ENCODE measurements at regions not wholly inside any gene's neighbourhood (a gene's known extent, or its start where the extent isn't known, plus 50 kb on each side); places are given as distances from the start of the nearest gene placed in this dataset.
"Not testable (repeated sequence)": the region's sequence is repeated elsewhere in the genome, so short reads cannot be mapped to it uniquely, and the experiment has no call there.

DNA sequence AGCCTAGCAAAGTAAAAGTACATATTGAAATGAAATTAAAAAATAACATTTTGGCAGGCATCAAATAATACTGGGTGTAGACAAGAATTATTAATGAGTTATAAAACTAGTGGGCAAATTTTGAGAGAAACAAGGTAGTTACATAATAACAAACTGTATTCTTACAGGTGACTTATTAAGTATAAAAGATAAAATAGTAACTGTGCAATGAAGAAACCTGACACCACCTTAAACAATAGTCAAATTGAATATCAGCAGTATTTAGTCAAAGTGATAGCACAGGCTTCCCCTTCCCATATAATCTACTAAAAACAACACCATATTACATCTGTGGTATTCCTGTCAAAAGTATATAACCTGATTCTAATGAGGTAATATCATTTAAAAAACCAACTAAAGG is 1099.8 kb upstream of the CRIM1 start:
- DNase-seq = no peak

GRCh38 chr2:35251156-35251555 is 1104.4 kb upstream of the CRIM1 start:
- no peak for DNase-seq

DNA sequence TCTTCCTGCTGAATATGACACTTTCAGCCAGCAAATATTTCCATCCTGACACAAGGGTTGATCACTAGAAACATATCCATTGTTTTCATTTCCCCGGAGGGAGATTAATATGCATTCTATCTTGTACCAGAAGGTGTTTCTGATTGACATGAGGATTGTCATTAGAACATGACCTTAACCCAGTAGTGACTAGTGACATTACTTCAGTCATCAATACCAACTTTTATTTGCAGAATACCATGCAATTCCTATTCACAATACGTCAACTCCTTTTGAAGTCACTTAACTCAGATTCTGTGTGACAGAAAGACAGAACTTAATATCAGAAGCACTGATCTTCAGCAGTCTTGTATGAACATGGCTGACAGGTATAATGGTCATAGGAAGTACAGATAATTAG is 1108.9 kb upstream of the CRIM1 start:
- no peak for DNase-seq

DNA sequence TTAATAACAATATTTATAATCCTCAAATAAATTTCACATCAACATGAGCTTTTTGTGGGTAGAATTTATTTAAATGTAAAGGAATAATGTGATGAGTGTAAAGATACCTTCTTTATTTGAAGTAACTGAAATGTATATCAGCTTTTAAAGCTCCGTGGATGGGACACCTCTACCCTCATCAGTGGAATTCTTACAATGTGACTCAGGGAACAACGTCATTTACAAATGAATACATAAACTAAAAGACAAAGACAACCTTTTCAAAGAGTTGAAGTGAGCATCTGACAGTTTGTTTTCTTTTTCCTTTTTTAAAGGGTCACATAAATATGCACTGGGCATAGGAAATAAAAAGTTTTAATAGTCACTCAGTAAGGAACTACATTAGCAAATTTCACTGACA is 1127.0 kb upstream of the CRIM1 start:
- no peak for DNase-seq

DNA sequence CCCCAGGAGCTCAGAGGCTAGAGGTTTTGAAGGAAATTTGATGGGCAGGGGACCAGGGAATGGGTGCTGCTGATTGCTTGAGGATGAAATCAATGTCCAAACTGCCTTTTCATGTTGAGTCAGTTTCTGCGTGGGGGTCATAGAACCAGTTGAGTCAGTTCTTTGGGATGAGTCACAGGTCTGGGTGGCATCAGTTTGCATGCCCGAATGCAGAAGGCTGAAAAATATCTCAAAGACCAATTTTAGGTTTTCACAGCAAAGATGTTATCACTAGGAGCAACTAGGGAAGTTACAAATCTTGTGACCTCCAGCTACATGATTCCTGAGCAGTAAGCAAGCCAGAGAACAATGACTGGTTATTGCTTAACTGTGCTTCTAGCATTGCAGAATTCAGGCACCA is 1135.1 kb upstream of the CRIM1 start:
- DNase-seq = no peak

GRCh38 chr2:35204881-35205280 is 1150.7 kb upstream of the CRIM1 start:
- DNase-seq = no peak

DNA sequence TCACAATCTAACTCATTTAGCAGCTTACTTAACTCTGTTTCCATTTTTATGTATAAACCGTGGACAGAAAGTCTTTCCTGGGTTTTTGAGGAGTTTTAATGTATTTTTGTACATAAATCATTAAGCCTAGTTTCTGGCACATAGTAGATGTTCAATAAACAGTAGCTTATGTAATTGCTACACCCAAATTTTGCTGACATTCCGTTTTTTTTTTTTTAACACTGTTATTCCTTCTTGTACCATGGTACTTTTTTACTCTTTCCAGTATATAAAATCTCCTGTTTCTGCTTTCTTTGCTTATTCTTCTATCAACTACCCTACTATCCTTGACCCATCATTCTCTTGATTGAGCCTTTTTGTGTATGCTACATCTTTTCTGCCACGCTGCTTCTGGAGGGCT is 1151.3 kb upstream of the CRIM1 start:
- DNase-seq = no peak

DNA sequence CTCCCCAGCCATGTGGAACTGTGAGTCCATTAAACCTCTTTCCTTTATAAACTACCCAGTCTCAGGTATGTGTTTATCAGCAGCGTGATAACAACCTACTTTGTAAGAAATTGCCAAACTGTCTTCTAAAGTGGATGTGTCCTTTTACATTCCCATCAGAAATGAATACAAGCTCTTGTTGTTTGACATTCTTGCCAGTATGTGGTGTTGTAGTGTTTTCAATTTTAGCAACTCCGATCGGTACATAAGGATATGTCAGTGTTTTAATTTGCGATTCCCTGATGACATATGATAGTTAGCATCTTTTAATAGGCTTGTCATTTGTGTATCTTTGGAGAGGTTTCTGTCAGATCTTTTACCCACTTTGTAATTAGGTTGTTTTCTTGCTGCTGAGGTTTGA is 1156.3 kb upstream of the CRIM1 start:
- no peak for DNase-seq

DNA sequence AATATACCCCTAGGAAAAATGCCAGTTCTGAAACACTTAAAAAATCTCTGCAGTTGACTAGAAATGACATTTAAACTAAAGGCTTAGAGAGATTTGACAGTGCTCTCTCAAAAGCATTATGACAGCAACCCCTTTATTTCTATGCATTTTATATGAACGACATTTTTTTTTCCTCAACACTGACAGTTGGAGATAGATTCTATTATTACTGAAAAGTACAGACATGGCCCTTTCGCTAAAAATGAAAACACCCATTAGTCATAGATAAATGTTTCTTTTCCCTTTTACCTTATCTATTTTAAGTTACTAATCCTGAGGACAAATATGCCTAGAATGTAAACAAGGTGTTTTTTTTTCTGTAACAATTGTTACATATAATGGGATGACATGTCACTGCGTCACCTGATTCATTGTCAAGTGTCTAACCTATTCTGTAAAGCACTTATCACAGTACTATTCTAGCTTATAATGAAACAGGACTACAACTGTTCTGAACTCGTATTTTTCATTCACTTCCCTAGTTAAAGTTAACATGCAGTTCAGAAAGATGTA is 1169.6 kb upstream of the CRIM1 start:
- no peak for DNase-seq

GRCh38 chr2:35184471-35184870 is 1171.1 kb upstream of the CRIM1 start:
- DNase-seq = no peak

- DNase-seq = not testable (repeated sequence)
These were observed 1178.9 kb upstream of the CRIM1 start for GRCh38 chr2:35176726-35177125.

DNA sequence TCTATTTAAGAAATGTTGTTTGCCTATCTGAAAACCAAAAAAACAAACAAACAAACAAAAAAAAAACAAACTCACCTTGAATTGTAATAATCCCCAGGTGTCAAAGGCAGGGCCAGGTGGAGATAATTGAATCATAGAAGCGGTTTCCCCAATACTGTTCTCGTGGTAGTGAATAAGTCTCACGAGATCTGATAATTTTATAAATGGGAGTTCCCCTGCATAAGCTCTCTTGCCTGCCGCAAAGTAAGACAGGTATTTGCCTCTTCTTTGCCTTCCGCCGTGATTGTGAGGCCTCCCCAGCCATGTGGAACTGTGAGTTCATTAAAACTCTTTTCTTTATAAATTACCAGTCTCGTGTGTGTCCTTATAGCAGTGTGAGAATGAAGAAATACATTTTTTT is 1180.7 kb upstream of the CRIM1 start:
- no peak for DNase-seq

GRCh38 chr2:35172687-35173086 is 1182.9 kb upstream of the CRIM1 start:
- no peak for DNase-seq

DNA sequence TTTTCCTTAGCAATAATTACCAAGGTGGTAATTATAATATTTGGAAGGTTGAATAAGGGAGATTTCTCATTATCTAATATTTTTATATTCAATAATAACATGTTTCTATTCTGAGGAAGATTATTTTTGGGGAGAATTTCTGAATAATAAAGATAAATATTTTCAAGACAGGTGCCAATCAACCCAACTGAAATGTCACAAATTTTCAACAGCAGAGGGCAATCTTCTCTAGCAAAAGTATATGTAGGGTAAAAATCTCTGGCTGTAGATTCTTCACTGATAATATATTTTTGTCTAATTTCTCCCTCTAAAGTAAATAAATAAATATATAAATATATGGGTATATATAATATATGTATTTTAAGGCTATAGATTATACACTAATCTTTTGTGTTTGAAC is 1187.2 kb upstream of the CRIM1 start:
- DNase-seq = no peak

DNA sequence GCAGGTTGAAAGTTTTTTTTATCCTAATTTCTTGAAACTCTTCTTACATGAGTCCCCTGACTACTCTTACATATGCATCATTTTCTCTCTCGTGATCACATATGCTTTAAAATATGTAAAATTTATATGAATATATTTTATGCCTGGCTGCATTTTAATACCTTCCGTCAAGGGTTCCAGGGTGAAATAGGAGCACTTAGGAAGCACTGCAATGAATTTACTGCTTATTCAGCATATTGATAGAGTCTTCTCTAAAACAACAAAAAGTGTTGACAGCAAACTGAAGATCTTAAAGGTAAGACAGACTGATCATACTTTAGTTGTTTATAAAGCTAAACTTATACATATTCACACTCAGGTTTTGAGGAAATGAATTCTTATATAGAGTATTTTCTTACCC is 1191.6 kb upstream of the CRIM1 start:
- no peak for DNase-seq

DNA sequence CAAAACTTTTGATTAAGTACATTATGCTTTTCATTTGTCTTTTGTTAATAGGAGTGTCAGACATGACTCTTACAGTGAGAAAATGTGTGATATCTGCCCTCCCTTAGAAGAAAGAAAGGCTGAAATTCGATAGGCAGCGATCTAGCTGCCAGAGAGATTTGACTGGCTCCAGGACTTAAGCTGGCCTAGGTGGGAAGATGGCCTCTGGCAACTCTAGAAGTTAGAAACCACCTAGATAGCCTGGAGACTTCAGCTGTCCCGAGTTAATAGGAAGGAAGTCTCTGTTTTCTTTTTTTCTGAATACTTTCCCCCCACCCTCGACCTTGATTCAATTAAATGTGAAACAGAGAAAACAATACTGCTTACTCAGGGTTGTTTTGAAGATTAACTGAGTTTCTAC is 1194.7 kb upstream of the CRIM1 start:
- no peak for DNase-seq

- DNase-seq = no peak
These were observed 1229.7 kb upstream of the CRIM1 start for GRCh38 chr2:35125871-35126270.

GRCh38 chr2:35125278-35125677 is 1230.3 kb upstream of the CRIM1 start:
- no peak for DNase-seq

DNA sequence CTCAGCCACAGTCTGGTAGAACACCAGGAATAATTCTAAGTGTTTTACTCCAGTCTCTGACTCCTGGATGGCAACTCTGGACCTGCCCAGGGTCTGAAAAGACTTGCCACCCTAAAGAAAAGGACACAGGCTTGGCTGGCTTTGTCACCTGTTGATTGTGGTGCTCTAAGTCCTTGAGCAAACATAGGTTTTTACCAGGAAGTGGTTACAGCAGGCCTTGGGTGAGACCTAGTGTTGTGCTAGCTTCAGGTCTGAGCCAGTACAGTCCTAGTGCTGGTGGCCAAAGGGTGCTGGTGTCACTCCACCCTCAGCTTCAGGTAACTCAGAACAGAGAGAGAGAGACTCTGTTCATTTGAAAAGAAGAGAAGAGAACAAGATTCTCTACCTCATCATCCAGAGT is 1239.4 kb upstream of the CRIM1 start:
- DNase-seq = no peak

GRCh38 chr2:35114765-35115164 is 1240.8 kb upstream of the CRIM1 start:
- no peak for DNase-seq

DNA sequence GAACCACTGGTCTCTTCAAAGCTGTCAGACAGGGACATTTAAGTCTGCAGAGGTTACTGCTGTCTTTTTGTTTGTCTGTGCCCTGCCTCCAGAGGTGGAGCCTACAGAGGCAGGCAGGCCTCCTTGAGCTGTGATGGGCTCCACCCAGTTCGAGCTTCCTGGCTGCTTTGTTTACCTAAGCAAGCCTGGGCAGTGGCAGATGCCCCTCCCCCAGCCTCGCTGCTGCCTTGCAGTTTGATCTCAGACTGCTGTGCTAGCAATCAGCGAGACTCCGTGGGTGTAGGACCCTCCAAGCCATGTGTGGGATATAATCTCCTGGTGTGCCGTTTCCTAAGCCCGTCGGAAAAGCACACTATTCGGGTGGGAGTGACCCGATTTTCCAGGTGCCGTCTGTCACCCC is 1243.2 kb upstream of the CRIM1 start:
- DNase-seq = not testable (repeated sequence)

DNA sequence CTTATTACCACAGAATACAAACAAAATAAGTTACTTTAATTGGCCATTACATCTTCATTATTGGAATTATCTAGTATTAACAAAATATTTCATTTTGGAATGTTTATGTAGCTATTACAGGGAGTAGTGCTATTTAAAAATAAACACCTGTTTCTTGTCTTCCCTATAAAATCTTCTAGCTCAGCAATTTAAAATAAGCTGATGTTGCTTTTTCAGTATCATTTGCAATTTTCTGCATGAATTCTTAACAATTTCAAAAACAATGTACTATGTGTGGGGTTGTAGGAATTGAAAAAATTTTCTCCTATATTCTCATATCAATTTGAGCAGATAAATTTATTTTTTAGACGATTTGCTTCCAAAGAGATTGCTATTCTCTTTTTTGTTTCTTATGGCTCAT is 1251.3 kb upstream of the CRIM1 start:
- no peak for DNase-seq

DNA sequence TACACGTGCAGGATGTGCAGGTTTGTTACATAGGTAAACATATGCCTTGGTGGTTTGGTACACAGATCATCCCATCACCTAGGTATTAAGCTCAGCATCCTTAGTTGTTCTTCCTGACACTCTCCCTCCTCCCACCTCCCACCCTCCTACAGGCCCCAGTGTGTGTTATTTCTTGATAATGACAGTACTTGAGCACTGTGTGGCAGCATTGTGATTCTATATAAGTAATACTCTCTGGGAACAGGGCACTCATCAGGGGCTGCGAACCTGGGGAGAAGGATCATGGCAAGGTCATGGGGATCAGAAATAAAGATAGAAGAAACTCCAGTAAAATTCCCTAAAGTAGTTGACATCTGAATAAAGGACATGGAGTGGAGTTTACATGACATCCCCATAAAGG is 1256.2 kb upstream of the CRIM1 start:
- DNase-seq = no peak

DNA sequence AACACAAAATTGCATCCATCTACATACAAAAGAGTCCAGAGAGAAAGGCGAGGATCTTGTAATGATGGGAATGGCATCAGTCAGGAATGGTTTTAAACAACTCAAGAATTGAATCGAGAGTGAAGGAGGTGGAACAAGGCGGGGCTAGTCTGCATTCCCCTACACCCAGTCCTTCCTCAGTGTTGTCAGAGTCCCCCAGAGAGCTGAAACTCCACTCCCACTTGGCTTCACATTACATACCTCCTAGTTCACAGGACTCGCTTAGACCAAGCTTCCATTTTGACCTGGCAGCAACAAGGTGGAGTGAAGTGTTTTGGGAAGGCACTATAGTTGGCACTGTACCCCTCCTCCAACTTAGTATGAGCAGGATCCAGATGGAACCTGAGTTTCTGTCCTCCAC is 1273.5 kb upstream of the CRIM1 start:
- DNase-seq = no peak

GRCh38 chr2:35081622-35082015 is 1274.0 kb upstream of the CRIM1 start:
- DNase-seq = no peak

- DNase-seq = no peak
These were observed 1274.5 kb upstream of the CRIM1 start for GRCh38 chr2:35081001-35081621.
